ENCODE measurements at regions not wholly inside any gene's neighbourhood (a gene's known extent, or its start where the extent isn't known, plus 50 kb on each side); places are given as distances from the start of the nearest gene placed in this dataset.
"Not testable (repeated sequence)": the region's sequence is repeated elsewhere in the genome, so short reads cannot be mapped to it uniquely, and the experiment has no call there.

DNA sequence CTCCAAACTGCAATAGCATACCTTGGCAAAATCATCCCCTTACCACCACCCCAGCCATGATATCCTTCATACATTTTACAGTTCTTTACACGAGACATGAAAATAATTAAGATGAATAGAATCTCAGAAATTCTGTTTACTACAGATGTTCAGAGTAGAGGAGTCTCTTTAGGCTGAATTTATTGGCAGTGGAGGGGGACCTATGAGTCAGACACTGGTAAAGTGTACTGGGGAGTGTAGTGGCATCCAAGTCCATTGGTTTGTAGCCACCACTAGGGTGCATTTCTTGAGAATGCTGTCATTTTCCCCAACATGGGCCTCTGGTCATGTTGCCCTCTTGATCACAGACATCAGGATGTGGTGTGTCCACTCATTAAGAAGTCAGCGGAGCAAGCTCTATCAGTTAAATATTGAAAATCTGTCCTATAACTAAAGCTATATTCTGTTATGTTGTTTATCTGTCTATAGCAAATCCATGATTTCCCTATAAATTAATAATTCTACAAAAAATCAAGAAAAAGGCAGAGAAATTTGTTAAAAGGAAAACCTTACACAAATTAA is 672.2 kb downstream of the PRIM2 start:
- not testable (repeated sequence) for DNase-seq

- not testable (repeated sequence) for DNase-seq
Observed at GRCh38 chr6:57998858-57999619, 681.6 kb downstream of the PRIM2 start.

DNA sequence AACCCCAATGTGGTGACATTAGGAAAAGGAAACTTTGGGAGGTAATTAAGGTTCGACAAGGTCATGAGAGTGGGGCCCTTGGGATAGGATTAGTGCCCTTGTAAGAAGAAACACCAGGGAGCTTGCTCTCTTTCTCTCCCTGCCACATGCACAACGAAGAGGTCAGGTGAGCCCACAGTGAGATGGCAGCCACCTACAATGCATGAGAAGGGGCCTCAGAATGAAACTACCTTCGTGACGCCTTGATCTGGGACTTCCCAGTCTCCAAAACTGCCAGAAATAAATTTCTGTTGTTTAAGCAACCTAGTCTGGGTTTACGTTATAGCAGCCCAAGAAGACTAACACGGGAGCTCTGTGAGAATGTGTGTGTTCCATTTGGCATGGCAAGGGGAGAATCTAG is 682.8 kb downstream of the PRIM2 start:
- DNase-seq: not testable (repeated sequence)

DNA sequence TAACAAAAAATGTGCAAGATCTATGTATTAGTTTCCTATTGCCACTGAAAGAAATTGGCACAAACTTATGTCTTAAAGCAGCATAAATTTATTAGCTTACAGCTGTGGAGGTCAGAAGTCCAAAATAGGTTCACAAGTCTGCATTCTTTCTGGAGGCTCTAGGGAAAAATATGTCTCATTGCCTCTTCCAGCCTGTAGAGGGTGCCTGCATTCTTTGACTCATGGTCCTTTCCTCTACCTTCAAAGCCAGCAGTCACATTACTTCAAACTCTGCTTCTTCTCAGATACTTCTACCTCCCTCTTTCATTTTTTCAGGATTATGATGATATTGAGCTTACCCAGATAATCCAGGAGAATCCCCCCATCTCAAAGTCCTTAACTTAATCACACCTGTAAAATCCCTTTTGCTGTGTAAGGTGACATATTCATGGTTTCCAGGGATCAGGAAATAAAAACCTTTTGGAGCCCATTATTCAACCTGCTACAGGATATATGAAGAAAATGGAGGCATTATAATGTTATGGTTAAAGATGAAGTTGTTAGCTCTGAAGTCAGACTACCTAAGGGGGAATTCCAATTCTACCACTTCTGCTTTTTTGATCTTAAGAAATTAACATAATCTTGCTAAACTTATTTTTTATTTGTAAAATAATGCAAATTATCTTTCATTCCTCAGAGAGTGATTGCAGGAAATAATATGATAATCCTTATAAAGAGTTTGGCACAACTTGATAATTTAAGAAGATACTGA is 686.2 kb downstream of the PRIM2 start:
- not testable (repeated sequence) for DNase-seq

DNA sequence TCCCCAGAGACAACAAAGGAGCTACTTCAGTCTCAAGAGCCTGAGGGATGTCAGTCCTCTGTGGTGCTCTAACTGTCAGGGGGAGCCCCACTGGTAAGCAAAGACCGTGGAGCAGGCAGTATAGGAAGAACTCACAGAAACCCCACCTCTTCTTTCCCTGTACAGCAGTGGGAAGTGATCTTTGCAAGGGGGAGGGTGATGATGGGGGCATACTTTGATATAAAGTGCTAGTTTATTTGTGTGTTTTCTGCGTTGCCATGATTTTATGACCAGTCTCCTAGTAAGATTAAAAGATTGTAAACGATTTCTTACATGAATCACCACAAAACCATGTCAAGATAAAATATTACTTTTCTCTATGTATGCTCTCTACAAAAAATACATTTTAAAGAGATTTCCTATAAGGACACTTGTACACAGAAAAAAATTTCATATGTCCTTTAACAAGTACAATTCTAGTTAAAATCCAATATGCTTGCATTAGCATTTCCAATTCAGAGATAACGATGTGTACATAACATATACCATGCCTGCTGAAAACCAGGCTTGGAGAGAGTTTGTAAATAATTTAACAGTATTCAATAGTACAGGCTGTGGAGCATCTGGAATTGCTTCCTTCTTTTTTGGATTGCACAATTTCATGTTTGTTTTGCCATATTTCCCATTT is 690.0 kb downstream of the PRIM2 start:
- not testable (repeated sequence) for DNase-seq

DNA sequence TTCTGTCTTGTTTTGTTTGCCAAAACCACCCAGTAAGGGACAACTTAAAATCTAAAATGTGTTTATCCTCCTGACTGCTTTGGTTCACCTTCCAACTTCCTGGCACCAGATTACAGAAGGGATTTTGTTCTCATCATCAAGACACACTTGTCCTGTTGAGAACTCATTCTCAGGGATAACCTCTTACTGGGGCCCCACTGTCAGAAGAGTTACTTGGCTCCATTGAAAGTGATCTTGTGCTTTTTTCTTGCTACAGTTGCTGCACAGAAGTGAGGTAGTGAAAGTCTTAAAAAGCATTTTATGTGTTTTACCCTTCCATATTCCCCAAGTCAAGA is 690.5 kb downstream of the PRIM2 start:
- DNase-seq: not testable (repeated sequence)

GRCh38 chr6:58011954-58012600 is 694.6 kb downstream of the PRIM2 start:
- DNase-seq: not testable (repeated sequence)

DNA sequence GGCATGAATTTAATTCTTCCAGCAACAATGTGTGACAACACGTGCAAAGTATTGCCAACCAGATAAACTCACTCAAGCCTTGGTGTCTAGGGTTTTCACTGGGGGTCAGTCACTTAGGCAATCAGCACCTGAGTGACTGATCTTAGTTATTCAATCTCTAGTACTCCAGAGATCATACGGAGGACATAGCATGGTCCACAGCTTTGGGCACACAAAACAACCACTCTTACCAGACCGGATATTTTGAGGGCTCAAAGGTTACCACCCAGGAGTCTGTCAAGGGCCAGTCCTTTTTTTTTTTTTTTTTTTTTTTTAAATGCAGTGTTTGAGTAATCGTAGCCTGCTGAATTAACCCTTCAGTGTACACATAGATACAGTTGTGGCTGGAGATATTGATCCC is 699.2 kb downstream of the PRIM2 start:
- DNase-seq: not testable (repeated sequence)

DNA sequence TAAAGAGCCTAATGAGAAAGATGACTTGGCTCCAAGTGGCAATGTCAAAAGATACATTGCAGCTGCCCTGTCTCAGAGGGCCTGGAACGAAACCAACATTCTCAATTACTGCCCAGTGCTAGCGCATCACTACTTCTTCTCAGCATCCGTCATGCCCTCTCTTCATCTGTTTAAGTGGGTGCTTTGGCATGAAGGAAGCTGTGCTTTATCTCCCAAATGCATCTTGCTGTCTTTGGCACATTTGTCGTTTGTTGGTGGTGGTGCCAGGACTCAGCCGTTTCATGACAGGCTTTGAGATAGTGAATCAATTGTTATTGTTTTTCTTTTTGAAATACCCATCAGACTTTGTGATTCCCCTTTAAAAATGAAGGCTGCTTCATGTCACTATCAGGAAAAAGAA is 710.8 kb downstream of the PRIM2 start:
- not testable (repeated sequence) for DNase-seq

DNA sequence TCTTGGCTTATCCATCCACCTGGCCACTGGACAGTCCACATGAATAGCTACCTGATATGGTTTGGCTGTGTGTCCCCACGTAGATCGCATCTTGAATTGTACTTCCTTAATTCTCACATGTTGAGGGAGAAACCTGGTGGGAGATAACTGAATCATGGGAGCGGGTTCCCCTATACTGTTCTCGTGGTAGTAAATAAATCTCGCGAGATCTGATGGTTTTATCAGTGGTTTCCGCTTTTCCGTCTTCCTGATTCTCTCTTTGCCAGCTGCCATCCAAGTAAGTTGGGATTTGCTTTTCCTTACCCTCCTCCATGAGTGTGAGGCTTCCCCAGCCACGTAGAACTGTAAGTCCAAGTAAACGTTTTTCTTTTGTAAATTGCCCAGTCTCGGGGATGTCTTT is 720.8 kb downstream of the PRIM2 start:
- DNase-seq: not testable (repeated sequence)

GRCh38 chr6:58046584-58046983 is 729.2 kb downstream of the PRIM2 start:
- not testable (repeated sequence) for DNase-seq

DNA sequence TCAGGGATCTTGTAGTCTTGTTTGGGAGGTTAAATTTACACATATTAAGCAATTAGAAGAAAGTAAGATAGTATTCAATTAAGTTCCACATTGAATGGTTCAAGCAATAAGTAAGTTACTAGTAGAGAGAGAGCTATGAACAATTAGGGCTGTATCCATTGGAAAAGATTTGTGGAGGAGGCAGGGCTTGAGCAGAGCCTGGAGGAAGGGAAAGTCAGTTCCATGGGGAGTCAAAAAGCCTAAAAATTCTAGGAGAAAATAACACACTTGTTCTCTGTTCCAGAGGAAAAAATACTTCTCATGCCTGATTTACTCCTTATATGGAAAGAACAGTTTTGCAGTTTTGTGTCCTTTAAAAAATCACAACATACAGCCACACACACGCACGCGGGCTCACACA is 730.0 kb downstream of the PRIM2 start:
- not testable (repeated sequence) for DNase-seq

- DNase-seq: not testable (repeated sequence)
Observed at GRCh38 chr6:58047865-58048264, 730.4 kb downstream of the PRIM2 start.

DNA sequence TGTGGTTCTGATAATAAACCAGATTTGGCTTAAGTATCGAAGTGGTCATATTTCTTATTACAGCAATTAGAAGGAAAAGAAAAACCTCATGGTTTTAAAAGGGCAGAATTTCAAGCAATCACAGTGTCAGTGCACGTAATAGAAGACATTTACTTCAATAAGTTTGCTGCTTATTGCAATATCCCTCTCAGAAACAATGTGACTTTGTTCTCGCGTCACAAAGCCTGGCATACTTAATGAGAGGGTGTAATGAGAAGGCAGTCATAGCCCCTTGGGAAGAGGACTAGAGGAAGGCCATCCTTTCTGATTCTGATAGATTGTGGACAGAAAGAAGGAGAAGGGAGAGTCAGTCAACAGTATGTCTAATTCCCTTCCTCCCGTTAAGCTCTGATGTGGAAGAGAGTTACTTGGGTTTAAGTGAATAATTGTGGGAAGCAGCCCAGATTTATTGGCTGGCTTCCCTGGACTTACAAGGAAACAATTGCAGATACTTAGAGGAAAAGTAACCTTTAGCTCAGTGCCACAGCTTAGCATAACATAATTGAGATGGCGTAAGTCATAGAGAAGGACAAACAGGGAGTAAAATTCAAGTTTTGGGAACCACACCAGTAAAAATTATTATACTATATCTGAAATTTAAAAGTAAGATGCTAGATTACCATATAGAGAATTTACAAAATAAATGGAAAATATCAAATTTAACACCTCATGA is 738.2 kb downstream of the PRIM2 start:
- not testable (repeated sequence) for DNase-seq

GRCh38 chr6:58059701-58060100 is 742.3 kb downstream of the PRIM2 start:
- DNase-seq: not testable (repeated sequence)

- not testable (repeated sequence) for DNase-seq
Observed at GRCh38 chr6:58063542-58063941, 746.1 kb downstream of the PRIM2 start.

GRCh38 chr6:58067867-58068548 is 750.6 kb downstream of the PRIM2 start:
- not testable (repeated sequence) for DNase-seq

DNA sequence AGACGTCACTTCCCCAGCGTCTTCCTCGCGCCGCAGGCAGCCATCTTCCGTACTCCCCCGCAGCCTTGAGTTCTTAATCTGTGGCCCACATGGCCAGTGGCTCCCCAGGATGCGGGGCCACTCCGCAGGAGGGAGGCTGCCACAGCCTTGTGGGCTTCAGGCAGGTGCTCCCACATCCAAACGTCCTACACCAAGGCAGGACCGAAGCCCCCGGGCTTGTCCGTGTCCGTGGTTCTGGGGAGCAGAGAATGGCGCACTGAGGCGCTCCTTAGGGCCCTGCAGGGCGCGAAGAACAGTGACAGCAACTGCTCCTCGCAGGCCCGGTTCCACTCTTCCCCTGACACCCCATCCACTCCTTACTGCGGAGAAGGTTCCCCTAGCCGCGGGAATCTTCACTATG is 755.8 kb downstream of the PRIM2 start:
- DNase-seq: no peak

GRCh38 chr6:58090067-58090466 is 772.6 kb downstream of the PRIM2 start:
- not testable (repeated sequence) for DNase-seq

GRCh38 chr6:58097251-58097650 is 779.8 kb downstream of the PRIM2 start:
- DNase-seq: not testable (repeated sequence)

GRCh38 chr6:58113960-58114359 is 796.5 kb downstream of the PRIM2 start:
- DNase-seq: no peak
